Osteoblast (primary cell): ENCODE measurements at regions not wholly inside any gene's neighbourhood (a gene's known extent, or its start where the extent isn't known, plus 50 kb on each side); places are given as distances from the start of the nearest gene placed in this dataset.

Experiments
- DNase-seq: peaks from one replicate; pipeline ENCODE4 v3.0.0; 2011; ENCODE audit warnings: low spot score, mixed read lengths; ENCODE audit not compliant: insufficient read length; ENCODE audit errors: missing footprints
- H2AFZ ChIP-seq: 2 replicates; pipeline ENCODE4 v1.6.0; 2011; ENCODE audit warnings: mild to moderate bottlenecking, low read length
- H3K27ac ChIP-seq: 2 replicates; pipeline ENCODE4 v1.5.1; 2011; ENCODE audit warnings: mild to moderate bottlenecking, low read depth, low read length, moderate library complexity
- H3K27me3 ChIP-seq: 2 replicates; pipeline ENCODE4 v1.6.0; 2012; ENCODE audit warnings: mild to moderate bottlenecking, control low read depth, inconsistent platforms, low read length, moderate library complexity; ENCODE audit not compliant: insufficient read depth
- H3K36me3 ChIP-seq: 2 replicates; pipeline ENCODE4 v1.5.1; 2011; ENCODE audit warnings: mild to moderate bottlenecking, low read length, control low read depth, moderate library complexity; ENCODE audit not compliant: insufficient read depth
- H3K4me1 ChIP-seq: 2 replicates; pipeline ENCODE4 v1.5.1; 2011; ENCODE audit warnings: mild to moderate bottlenecking, low read length, control low read depth, moderate library complexity; ENCODE audit not compliant: insufficient read depth
- H3K4me2 ChIP-seq: 2 replicates; pipeline ENCODE4 v1.6.0; 2011; ENCODE audit warnings: mild to moderate bottlenecking, low read length; ENCODE audit not compliant: insufficient read depth
- H3K4me3 ChIP-seq: fragments of 200-600 bp; sonication (generic); 3 replicates; pipeline ENCODE4 v1.5.1; 2012; ENCODE audit warnings: mild to moderate bottlenecking, low read length, inconsistent platforms; ENCODE audit not compliant: insufficient read depth
- H3K79me2 ChIP-seq: 2 replicates; pipeline ENCODE4 v1.6.0; 2012; ENCODE audit warnings: mild to moderate bottlenecking, low read length, control low read depth, inconsistent platforms; ENCODE audit not compliant: insufficient read depth
- H3K9me3 ChIP-seq: 2 replicates; pipeline ENCODE4 v1.5.1; 2011; ENCODE audit warnings: low read depth, low read length, control low read depth
- H4K20me1 ChIP-seq: 2 replicates; pipeline ENCODE4 v1.6.0; 2012; ENCODE audit warnings: mild to moderate bottlenecking, low read length, control low read depth; ENCODE audit not compliant: insufficient read depth
- TF ChIP-seq, protein P1 (sequence below): IDR thresholded peaks from 2 replicates; pipeline ENCODE4 v1.5.1; 2011; ENCODE audit warnings: mild to moderate bottlenecking, low read depth, low read length, moderate library complexity; ENCODE audit errors: extremely low read depth

DNA sequence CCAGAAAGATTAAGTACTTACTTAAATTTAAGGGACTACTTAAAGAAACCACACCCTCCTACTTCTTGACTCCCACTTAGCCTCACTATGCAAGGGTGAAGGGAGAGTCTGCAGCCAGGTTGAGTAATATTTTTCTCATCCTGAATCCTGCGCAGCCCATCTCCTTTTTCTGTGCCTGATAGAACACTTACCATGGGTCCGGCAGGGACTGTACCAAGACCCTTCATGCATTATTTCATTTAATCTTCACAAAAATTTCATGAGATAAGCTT is 562.6 kb upstream of the CFAP20DC start:
- H3K4me2 ChIP-seq = no peak overlapping the region
- H4K20me1 ChIP-seq = no peaks in the 10 kb centered on the region
- H3K4me3 ChIP-seq = no peak overlapping the region

DNA sequence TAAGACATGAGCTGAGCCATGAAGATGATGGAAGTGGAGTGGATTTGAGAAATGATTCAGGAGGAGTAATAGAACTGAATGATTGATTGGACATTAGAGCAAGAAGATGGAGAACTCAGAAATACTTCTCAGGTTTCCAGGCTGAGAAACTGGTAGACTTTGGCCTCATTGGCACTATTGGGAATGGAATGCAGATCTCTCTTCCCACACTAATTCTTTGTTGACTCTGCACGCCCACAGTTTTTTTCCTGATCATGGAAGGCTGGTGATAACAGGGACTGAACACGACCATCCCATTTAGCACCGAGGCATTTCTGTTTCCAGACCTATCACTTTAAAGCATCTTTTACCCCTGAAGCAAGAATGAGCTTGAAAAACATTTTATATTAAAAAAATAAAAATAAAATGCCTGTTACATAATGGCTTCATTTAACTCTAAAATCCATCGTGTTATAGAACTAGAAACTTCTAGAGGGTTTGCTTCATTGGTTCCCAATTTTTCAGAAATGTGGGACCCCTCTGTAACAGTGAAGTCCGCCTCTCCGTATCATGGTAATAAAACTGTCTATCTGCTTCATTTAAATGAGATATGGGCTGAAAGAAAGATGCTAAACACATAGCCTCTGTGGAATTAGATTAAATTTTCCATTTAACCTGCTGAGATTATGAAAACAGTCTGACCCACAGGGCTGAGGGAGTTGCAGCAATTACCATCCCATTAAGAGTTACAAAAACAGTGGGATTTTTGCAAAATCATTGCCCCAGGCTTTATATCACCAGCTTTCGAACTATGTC is 562.0 kb upstream of the CFAP20DC start:
- Histone ChIP-seq H3K4me2 (no peak overlapping the region), H3K27ac (no peak overlapping the region), H3K4me1 (peaks cover 4% of the 10 kb centered on the region), H4K20me1 (no peaks in the 10 kb centered on the region), H3K36me3 (no peaks in the 10 kb centered on the region), H3K4me3 (no peak overlapping the region), H3K9me3 (no peaks in the 10 kb centered on the region), H3K27me3 (no peaks in the 10 kb centered on the region), H2AFZ (no peak overlapping the region), H3K79me2 (no peaks in the 10 kb centered on the region)
- no peak for DNase-seq
- TF ChIP-seq, protein P1, sequence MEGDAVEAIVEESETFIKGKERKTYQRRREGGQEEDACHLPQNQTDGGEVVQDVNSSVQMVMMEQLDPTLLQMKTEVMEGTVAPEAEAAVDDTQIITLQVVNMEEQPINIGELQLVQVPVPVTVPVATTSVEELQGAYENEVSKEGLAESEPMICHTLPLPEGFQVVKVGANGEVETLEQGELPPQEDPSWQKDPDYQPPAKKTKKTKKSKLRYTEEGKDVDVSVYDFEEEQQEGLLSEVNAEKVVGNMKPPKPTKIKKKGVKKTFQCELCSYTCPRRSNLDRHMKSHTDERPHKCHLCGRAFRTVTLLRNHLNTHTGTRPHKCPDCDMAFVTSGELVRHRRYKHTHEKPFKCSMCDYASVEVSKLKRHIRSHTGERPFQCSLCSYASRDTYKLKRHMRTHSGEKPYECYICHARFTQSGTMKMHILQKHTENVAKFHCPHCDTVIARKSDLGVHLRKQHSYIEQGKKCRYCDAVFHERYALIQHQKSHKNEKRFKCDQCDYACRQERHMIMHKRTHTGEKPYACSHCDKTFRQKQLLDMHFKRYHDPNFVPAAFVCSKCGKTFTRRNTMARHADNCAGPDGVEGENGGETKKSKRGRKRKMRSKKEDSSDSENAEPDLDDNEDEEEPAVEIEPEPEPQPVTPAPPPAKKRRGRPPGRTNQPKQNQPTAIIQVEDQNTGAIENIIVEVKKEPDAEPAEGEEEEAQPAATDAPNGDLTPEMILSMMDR = no peak

More for the DNA sequence above, 562.6 kb upstream of the CFAP20DC start:
- Histone ChIP-seq H2AFZ (no peak overlapping the region), H3K9me3 (no peaks in the 10 kb centered on the region), H3K27ac (no peak overlapping the region), H3K4me1 (peaks cover 4% of the 10 kb centered on the region), H3K27me3 (no peaks in the 10 kb centered on the region), H3K36me3 (no peaks in the 10 kb centered on the region), H3K79me2 (no peaks in the 10 kb centered on the region)
- no peak for DNase-seq
- TF ChIP-seq, protein P1 = no peak

DNA sequence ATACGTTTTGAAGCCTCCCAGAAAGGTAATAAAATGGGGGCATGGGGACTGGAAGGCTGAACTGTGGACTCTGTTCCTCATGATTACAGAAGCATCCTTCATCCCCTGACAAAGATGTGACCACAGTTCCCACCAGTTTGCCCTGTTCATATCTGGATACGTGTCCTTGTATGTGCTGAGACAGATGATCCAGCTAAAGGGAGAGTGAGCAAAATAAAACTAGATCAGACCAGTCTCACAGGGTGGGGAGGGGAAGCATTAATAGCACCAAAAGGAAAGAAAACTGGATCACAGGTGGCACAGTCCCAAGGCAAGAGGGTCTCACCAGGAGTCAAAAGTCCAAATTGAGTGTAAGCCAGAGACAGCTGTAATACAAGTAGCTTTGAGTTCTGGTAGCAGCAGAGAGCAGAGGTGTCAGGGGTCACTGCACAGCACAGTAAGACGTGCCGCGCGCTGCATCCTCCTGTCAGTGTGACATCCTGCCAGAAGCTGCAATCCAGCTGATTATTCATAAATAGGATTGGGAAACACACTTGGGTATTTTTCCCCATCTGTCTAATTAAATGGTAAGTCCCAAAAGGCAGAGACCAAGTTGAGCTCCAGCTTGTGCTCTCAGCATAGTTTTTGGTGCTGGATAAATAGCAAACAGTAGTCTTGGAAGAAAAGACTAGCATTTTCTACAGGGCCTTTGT is 560.0 kb upstream of the CFAP20DC start:
- Histone ChIP-seq H3K9me3 (no peaks in the 10 kb centered on the region), H3K4me2 (no peak overlapping the region), H3K27me3 (no peaks in the 10 kb centered on the region), H4K20me1 (no peaks in the 10 kb centered on the region), H3K4me1 (peaks cover 4% of the 10 kb centered on the region), H3K36me3 (no peaks in the 10 kb centered on the region), H3K4me3 (no peak overlapping the region), H3K27ac (no peak overlapping the region), H2AFZ (no peak overlapping the region), H3K79me2 (no peaks in the 10 kb centered on the region)
- TF ChIP-seq, protein P1 = no peak
- DNase-seq = no peak

DNA sequence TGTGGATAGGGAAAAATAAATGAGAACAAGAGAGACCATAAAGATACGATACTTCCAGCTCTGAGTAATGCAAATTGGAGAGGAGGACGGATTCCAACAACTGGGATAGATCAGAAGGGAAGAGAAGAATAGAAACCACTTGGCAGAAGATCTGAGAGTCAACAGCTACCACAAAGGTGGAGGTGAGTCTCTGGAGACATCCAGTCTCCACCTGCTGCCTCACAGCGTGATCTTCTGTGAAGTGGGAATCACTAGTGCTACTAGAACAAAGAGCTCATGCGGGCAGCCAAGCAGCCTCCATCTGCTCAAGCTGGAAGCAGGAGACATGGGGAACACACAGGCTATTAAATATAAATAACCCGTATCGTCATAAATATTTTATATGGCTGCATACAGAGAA is 558.5 kb upstream of the CFAP20DC start:
- H3K27me3 ChIP-seq = no peaks in the 10 kb centered on the region
- H2AFZ ChIP-seq = no peak overlapping the region
- H3K4me3 ChIP-seq = no peak overlapping the region
- H3K4me1 ChIP-seq = peaks cover 4% of the 10 kb centered on the region
- H3K4me2 ChIP-seq = no peak overlapping the region
- no peaks in the 10 kb centered on the region for H3K79me2 ChIP-seq
- no peaks in the 10 kb centered on the region for H3K36me3 ChIP-seq
- TF ChIP-seq, protein P1 = no peak
- no peak overlapping the region for H3K27ac ChIP-seq
- H3K9me3 ChIP-seq = no peaks in the 10 kb centered on the region
- DNase-seq = no peak
- H4K20me1 ChIP-seq = no peaks in the 10 kb centered on the region
